Glutamatergic neuron (in vitro differentiated cells): ENCODE measurements at regions not wholly inside any gene's neighbourhood (a gene's known extent, or its start where the extent isn't known, plus 50 kb on each side); places are given as distances from the start of the nearest gene placed in this dataset.

Experiments used
- DNase-seq: peaks from one replicate; pipeline ENCODE4 v3.0.0; 2022
- H3K27ac Mint-ChIP-seq: one replicate; pipeline ENCODE4 v1.8.0; 2020; ENCODE audit warnings: mild to moderate bottlenecking, mixed read lengths, inconsistent platforms; ENCODE audit not compliant: unreplicated experiment
- H3K27me3 Mint-ChIP-seq: one replicate; pipeline ENCODE4 v1.8.0; 2020; ENCODE audit warnings: mild to moderate bottlenecking, moderate library complexity, mixed read lengths, inconsistent platforms; ENCODE audit not compliant: unreplicated experiment
- H3K36me3 Mint-ChIP-seq: one replicate; pipeline ENCODE4 v1.8.0; 2020; ENCODE audit warnings: mild to moderate bottlenecking, mixed read lengths, inconsistent platforms; ENCODE audit not compliant: unreplicated experiment
- H3K4me1 Mint-ChIP-seq: one replicate; pipeline ENCODE4 v1.8.0; 2020; ENCODE audit warnings: mild to moderate bottlenecking, low read depth, mixed read lengths, inconsistent platforms; ENCODE audit not compliant: unreplicated experiment
- H3K4me3 Mint-ChIP-seq: one replicate; pipeline ENCODE4 v1.8.0; 2020; ENCODE audit warnings: mild to moderate bottlenecking, mixed read lengths, inconsistent platforms; ENCODE audit not compliant: unreplicated experiment
- H3K9me3 Mint-ChIP-seq: one replicate; pipeline ENCODE4 v1.8.0; 2020; ENCODE audit warnings: mild to moderate bottlenecking, moderate library complexity, mixed read lengths, inconsistent platforms; ENCODE audit not compliant: unreplicated experiment
- TF ChIP-seq, protein P1 (sequence below): fragments of 200-600 bp; sonication (generic); IDR thresholded peaks from one replicate; pipeline ENCODE4 v1.5.0; 2021; ENCODE audit not compliant: partially characterized antibody, unreplicated experiment

DNA sequence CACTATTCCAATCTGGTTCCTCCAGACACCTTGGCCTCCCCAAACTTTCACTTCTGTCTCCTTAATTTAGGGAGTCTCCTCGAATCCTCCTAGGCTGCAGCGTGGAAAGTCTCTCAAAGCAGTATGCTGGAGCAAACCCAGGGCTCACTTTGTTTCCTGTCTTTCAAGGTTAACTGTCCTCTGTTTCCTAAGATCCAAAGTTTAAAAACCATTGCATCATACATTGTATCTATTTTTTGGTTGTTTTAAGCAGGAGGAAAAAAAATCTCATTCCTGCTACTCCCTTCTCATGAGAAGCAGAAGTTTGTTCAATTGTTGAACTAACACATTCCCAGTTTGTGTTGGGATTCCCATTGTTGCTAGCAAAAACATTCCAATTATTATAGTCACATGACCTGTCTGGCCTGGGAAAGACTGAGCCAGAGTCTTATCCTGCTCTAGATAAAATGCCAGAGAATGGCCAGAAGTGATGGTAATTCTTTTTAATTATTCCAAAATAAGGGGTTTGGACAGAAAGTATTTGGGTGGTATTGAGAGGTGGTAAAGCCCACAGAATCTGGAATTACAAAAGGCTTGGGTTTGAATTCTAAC is 67.3 kb downstream of the HSPB8 start:
- Mint-ChIP-seq H3K27me3 (no peaks in the 10 kb centered on the region), H3K9me3 (peaks cover 2% of the 10 kb centered on the region), H3K4me1 (peaks cover 7% of the 10 kb centered on the region), H3K27ac (no peak overlapping the region), H3K4me3 (no peak overlapping the region), H3K36me3 (no peaks in the 10 kb centered on the region)
- TF ChIP-seq, protein P1, sequence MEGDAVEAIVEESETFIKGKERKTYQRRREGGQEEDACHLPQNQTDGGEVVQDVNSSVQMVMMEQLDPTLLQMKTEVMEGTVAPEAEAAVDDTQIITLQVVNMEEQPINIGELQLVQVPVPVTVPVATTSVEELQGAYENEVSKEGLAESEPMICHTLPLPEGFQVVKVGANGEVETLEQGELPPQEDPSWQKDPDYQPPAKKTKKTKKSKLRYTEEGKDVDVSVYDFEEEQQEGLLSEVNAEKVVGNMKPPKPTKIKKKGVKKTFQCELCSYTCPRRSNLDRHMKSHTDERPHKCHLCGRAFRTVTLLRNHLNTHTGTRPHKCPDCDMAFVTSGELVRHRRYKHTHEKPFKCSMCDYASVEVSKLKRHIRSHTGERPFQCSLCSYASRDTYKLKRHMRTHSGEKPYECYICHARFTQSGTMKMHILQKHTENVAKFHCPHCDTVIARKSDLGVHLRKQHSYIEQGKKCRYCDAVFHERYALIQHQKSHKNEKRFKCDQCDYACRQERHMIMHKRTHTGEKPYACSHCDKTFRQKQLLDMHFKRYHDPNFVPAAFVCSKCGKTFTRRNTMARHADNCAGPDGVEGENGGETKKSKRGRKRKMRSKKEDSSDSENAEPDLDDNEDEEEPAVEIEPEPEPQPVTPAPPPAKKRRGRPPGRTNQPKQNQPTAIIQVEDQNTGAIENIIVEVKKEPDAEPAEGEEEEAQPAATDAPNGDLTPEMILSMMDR, result no peak
- DNase-seq, result no peak

DNA sequence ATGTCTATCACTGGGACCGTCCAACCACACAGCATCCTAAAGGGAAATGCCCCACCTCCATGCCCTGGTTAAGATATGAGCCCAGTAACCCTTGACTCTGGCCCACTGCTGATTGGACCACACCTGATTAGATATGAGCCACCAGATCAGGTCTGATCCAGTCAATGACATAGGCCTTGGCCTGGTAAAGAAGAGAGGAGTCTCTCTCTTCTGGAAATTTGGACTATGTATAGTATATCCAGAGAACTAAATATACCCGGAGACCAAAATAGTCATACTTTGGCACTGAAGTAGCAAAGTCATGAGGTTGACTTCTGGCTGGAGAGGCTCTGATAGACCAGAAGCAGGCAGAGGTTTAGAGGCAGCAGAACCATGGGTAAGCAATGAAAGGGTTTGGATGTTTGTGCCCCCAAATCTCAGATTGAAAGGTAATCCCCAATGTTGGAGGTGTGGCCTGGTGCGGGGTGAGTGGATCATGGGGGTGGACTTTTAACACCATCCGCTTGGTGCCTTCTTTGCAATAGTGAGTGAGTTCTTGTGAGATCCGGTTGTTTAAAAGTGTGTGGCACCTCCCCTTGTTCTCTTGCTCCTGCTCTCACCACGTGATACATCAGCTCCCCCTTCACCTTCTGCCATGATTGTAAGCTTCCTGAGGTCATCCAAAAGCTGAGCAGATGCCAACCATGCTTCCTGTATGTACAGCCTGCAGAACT is 68.4 kb downstream of the HSPB8 start:
- Mint-ChIP-seq H3K27me3 (peaks cover 3% of the 10 kb centered on the region), H3K4me3 (no peak overlapping the region), H3K27ac (no peak overlapping the region), H3K36me3 (no peaks in the 10 kb centered on the region), H3K9me3 (peaks cover 2% of the 10 kb centered on the region), H3K4me1 (peaks cover 7% of the 10 kb centered on the region)
- TF ChIP-seq, protein P1, result no peak
- no peak for DNase-seq

DNA sequence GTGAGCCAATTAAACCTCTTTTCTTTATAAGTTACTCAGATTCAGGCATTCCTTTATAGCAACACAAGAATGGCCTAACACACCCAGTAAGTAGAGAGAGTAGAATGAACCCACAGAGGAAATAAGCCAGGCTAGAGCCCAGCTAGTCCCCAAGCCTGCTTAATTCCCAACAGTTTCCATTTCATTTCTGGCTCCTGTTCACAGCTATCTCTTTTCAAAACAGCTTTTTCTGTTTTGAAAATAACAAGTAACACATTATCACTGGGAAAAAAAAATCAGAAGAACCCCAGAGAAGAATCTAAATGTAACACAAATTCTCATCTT is 69.0 kb downstream of the HSPB8 start:
- H3K4me3 Mint-ChIP-seq, result no peak overlapping the region

DNA sequence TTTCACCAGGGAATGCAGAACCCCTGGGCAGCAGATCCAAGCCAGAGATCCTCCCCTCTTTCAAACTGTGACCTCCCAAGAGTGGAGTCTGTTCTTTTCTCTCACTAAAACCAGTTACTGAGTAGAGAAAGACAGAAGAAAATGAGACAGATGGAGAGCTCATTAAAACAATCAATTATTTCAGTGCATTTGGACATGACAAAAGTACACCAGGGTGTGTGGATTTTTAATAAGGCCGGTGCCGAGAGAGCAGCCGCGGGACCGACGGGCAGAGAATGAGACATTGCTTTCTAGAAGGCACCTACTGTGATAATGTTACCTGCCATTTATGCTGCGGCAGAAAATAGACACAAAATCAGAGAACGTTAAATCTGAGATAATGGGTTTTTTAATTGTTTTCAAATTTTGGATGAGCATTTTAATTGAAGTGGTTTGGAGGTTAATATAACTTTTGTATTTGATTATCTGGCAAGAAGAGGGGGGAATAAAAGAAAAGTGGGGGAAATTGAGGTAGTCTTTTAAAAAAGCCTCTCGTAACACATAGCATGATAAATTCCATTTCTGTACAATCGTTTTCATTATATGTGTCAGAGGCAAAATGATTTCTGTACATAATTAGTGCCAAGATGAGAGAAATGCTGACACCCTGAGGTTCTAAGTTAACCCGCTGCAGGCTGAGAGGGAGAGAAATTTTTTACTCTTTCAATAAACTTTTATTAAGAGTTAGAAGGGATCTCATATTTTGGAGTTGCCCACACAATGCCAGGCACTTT is 70.8 kb downstream of the HSPB8 start:
- no peak overlapping the region for H3K4me3 Mint-ChIP-seq
- no peak for DNase-seq
- H3K27me3 Mint-ChIP-seq, result peaks cover 11% of the 10 kb centered on the region
- no peak overlapping the region for H3K27ac Mint-ChIP-seq
- H3K4me1 Mint-ChIP-seq, result peaks cover 7% of the 10 kb centered on the region
- TF ChIP-seq, protein P1, result no peak
- H3K9me3 Mint-ChIP-seq, result peaks cover 4% of the 10 kb centered on the region
- H3K36me3 Mint-ChIP-seq, result peaks cover 6% of the 10 kb centered on the region

More for the DNA sequence above, 69.0 kb downstream of the HSPB8 start:
- no peaks in the 10 kb centered on the region for H3K36me3 Mint-ChIP-seq
- H3K9me3 Mint-ChIP-seq, result peaks cover 2% of the 10 kb centered on the region
- TF ChIP-seq, protein P1, result no peak
- H3K27ac Mint-ChIP-seq, result no peak overlapping the region
- DNase-seq, result no peak
- peaks cover 3% of the 10 kb centered on the region for H3K27me3 Mint-ChIP-seq
- H3K4me1 Mint-ChIP-seq, result peaks cover 7% of the 10 kb centered on the region

DNA sequence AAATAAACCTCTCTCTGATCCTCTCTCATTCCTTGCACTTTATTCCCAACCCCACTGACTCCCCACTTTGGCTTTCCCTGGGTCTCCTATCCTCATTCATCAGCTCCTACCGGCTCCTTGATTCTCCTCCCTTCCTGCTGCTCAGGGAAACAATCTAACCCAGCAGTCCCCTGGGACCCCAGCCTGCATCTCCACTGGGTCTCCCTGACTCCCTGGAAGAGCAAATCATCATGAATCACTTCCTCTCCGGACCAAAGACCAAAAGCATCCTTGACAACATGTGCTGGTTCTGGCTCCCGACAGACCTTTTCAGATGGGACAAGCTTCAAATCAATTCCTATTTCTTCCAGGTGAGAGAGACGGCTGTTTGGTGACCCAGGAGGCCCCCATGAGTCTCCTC is 76.6 kb downstream of the HSPB8 start:
- DNase-seq, result no peak
- Mint-ChIP-seq H3K27me3 (peaks cover 11% of the 10 kb centered on the region), H3K9me3 (peaks cover 7% of the 10 kb centered on the region), H3K27ac (no peak overlapping the region), H3K4me1 (peaks cover 16% of the 10 kb centered on the region), H3K4me3 (no peak overlapping the region), H3K36me3 (peaks cover 13% of the 10 kb centered on the region)
- TF ChIP-seq, protein P1, result no peak
